Sigmoid colon (tissue), 6 donors: ENCODE measurements at regions not wholly inside any gene's neighbourhood (a gene's known extent, or its start where the extent isn't known, plus 50 kb on each side); places are given as distances from the start of the nearest gene placed in this dataset.
A peak's percentile ranks its signal among the peaks of the same experiment; 100 is the strongest.

Experiments
- DNase-seq: peaks from one replicate; pipeline ENCODE4 v3.0.0-alpha.2; 2019
- H3K27ac ChIP-seq, 4 donors: fragments of 200-600 bp; sonication (generic); one replicate each; pipeline ENCODE4 v1.5.1; 2016 to 2019; ENCODE audit warnings: mild to moderate bottlenecking in 1 of 4
- H3K27me3 ChIP-seq, 3 donors: fragments of 200-600 bp; sonication (generic); one replicate each; pipeline ENCODE4 v1.5.1; 2019; ENCODE audit warnings: mild to moderate bottlenecking in 1 of 3
- H3K36me3 ChIP-seq, 4 donors: fragments of 200-600 bp; sonication (generic); one replicate each; pipeline ENCODE4 v1.5.1; 2016 to 2019
- H3K4me1 ChIP-seq, 4 donors: fragments of 200-600 bp; sonication (generic); one replicate each; pipeline ENCODE4 v1.5.1; 2017 to 2019
- H3K4me3 ChIP-seq, 4 donors: fragments of 200-600 bp; sonication (generic); one replicate each; pipeline ENCODE4 v1.5.1; 2017 to 2019; ENCODE audit warnings: mild to moderate bottlenecking in 2 of 4, moderate library complexity in 1 of 4
- H3K9me3 ChIP-seq, 4 donors: fragments of 200-600 bp in 3 of 4; sonication (generic) in 3 of 4; one replicate each; pipeline versions ENCODE4 v1.5.1 to v1.6.1; 2013 to 2019
- CTCF ChIP-seq, 4 experiments: fragments of 450-650 bp in 3 of 4; fragments of 200-600 bp in 1 of 4; IDR thresholded peaks; one replicate each; pipeline ENCODE4 v1.5.1; 2016 to 2019; ENCODE audit warnings: antibody characterized with exemption in 4 of 4, mild to moderate bottlenecking in 3 of 4, moderate library complexity in 2 of 4
- EP300 ChIP-seq, 4 donors: sonication (generic); formaldehyde crosslinking; IDR thresholded peaks; one replicate each; pipeline ENCODE4 v1.6.1; 2017; ENCODE audit warnings: antibody characterized with exemption in 4 of 4
- POLR2A ChIP-seq, 2 donors: fragments of 450-650 bp; IDR thresholded peaks; one replicate each; pipeline ENCODE4 v1.6.1; 2016; ENCODE audit warnings: antibody characterized with exemption in 2 of 2, mild to moderate bottlenecking in 2 of 2, moderate library complexity in 2 of 2
- POLR2AphosphoS5 ChIP-seq, 4 donors: sonication (generic); formaldehyde crosslinking; IDR thresholded peaks; one replicate each; pipeline ENCODE4 v1.6.1; 2017; ENCODE audit warnings: antibody characterized with exemption in 4 of 4
- WGBS, 2 donors: extraction: QIAGEN DNeasy Blood & Tissue Kit; methylation state at CpG; one replicate each; pipeline ENCODE4 v1.1.7; 2013; 5-methylcytosine and 5-hydroxymethylcytosine counted together
- intact Hi-C: fragments of 100-400 bp; cut with DNase I; formaldehyde crosslinking; loops from one replicate; pipeline ENCODE4 v1.15.1; 2023
- donor health status: healthy with polysubstance abuse.
- donor health status: healthy.

- H3K9me3 ChIP-seq: peaks cover 0 to 5% (median 0%) of the 10 kb centered on the region in 4 donors
- no peaks in the 10 kb centered on the region for H3K36me3 ChIP-seq
- H3K27me3 ChIP-seq: no peaks in the 10 kb centered on the region
- H3K4me3 ChIP-seq: no peak overlapping the region
- DNase-seq: no peak
- peaks cover 0 to 25% (median 2%) of the 10 kb centered on the region in 4 donors for H3K4me1 ChIP-seq
- TF ChIP-seq POLR2A (IDR thresholded peaks at IDR 0.05) (no peak), CTCF (IDR thresholded peaks at IDR 0.05) (no peak), EP300 (IDR thresholded peaks at IDR 0.05) (no peak), POLR2AphosphoS5 (IDR thresholded peaks at IDR 0.05) (no peak)
- intact Hi-C loops: no loop called here
- 73 to 91% methylated on average over 3 of the region's 3 CpGs for WGBS, 2 donors
- H3K27ac ChIP-seq: peak overlapping the region in 2 of 4 donors; percentile 23 to 71
These were observed 293.0 kb downstream of the OXSM start for GRCh38 chr3:26082911-26083310.

GRCh38 chr3:26084629-26085028 is 294.7 kb downstream of the OXSM start:
- Histone ChIP-seq H3K4me3 (no peak overlapping the region), H3K36me3 (no peaks in the 10 kb centered on the region), H3K9me3 (peaks cover 0 to 5% (median 0%) of the 10 kb centered on the region in 4 donors), H3K4me1 (peaks cover 0 to 25% (median 2%) of the 10 kb centered on the region in 4 donors), H3K27me3 (no peaks in the 10 kb centered on the region), H3K27ac (peak overlapping the region in 3 of 4 donors; percentile 6 to 71 (median 58))
- intact Hi-C loops: no loop called here
- no peak for TF ChIP-seq POLR2AphosphoS5 (IDR thresholded peaks at IDR 0.05)
- no peak for TF ChIP-seq CTCF (IDR thresholded peaks at IDR 0.05)
- TF ChIP-seq EP300 (IDR thresholded peaks at IDR 0.05): no peak
- no peak for TF ChIP-seq POLR2A (IDR thresholded peaks at IDR 0.05)
- 47 to 71% methylated on average over 2 of the region's 2 CpGs for WGBS, 2 donors
- DNase-seq: no peak

GRCh38 chr3:26087751-26088150 is 297.9 kb downstream of the OXSM start:
- Histone ChIP-seq H3K4me3 (no peak overlapping the region), H3K36me3 (no peaks in the 10 kb centered on the region), H3K4me1 (peaks cover 0 to 36% (median 7%) of the 10 kb centered on the region in 4 donors), H3K27ac (no peak overlapping the region), H3K9me3 (peaks cover 0 to 5% (median 0%) of the 10 kb centered on the region in 4 donors), H3K27me3 (no peaks in the 10 kb centered on the region)
- WGBS, 2 donors: 57 to 77% methylated on average over 3 of the region's 3 CpGs
- no peak for TF ChIP-seq POLR2AphosphoS5 (IDR thresholded peaks at IDR 0.05)
- intact Hi-C loops: no loop called here
- DNase-seq: no peak

- DNase-seq: no peak
- Histone ChIP-seq H3K27me3 (no peaks in the 10 kb centered on the region), H3K36me3 (no peaks in the 10 kb centered on the region), H3K4me3 (no peak overlapping the region), H3K4me1 (peaks cover 0 to 21% (median 5%) of the 10 kb centered on the region in 4 donors), H3K27ac (no peak overlapping the region), H3K9me3 (peaks cover 0 to 5% (median 0%) of the 10 kb centered on the region in 4 donors)
- TF ChIP-seq CTCF (IDR thresholded peaks at IDR 0.05) (no peak), EP300 (IDR thresholded peaks at IDR 0.05) (no peak), POLR2A (IDR thresholded peaks at IDR 0.05) (no peak)
- WGBS, 2 donors: 5 to 43% methylated on average over 1 of the region's 1 CpG
- intact Hi-C loops: no loop called here
These were observed 299.4 kb downstream of the OXSM start for GRCh38 chr3:26089249-26089648.

- intact Hi-C loops: no loop called here
- Histone ChIP-seq H3K4me1 (peaks cover 0 to 13% (median 5%) of the 10 kb centered on the region in 4 donors), H3K4me3 (no peak overlapping the region), H3K9me3 (peaks cover 0 to 5% (median 0%) of the 10 kb centered on the region in 4 donors), H3K27me3 (no peaks in the 10 kb centered on the region), H3K27ac (no peak overlapping the region), H3K36me3 (no peaks in the 10 kb centered on the region)
- 83% methylated on average over 2 of the region's 2 CpGs for WGBS, 2 donors
- TF ChIP-seq POLR2A (IDR thresholded peaks at IDR 0.05): no peak
- no peak for DNase-seq
These were observed 300.7 kb downstream of the OXSM start for GRCh38 chr3:26090589-26090988.

- TF ChIP-seq POLR2AphosphoS5 (IDR thresholded peaks at IDR 0.05): no peak
- Histone ChIP-seq H3K27ac (no peak overlapping the region), H3K4me1 (peaks cover 0 to 13% (median 5%) of the 10 kb centered on the region in 4 donors), H3K36me3 (no peaks in the 10 kb centered on the region), H3K9me3 (peaks cover 0 to 5% (median 0%) of the 10 kb centered on the region in 4 donors), H3K4me3 (no peak overlapping the region), H3K27me3 (no peaks in the 10 kb centered on the region)
- intact Hi-C loops: no loop called here
- DNase-seq: no peak
These were observed 301.2 kb downstream of the OXSM start for GRCh38 chr3:26091096-26091495.
